ENCODE measurements at regions not wholly inside any gene's neighbourhood (a gene's known extent, or its start where the extent isn't known, plus 50 kb on each side); places are given as distances from the start of the nearest gene placed in this dataset.

DNA sequence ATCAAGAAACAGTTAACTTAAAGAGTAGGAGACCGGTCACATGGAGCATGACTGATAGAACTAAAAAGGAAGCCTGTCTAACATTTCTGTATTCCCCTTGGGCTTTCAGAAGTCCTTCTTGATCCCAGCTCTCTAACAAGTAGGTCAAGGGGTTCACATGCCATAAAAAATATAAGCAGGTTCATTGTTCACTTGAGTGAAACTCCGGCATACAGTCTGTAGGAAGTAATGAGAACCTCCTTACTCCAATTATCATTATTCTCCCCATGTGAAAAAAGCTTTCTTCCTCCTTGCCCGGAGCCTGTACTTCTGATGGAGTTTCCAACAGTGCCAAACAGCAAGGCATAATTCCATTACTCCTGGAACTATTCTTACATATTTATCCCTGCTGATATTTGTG, 242.8 kb upstream of the CNTN4 start:
- no peak overlapping the region for H2AFZ ChIP-seq (ENCODE audit: low read depth)
- no peak overlapping the region for H3K9ac ChIP-seq
- H4K20me1 ChIP-seq (ENCODE audit: insufficient read depth): no peaks in the 10 kb centered on the region
- ChIA-PET CTCF (no interaction called here), POLR2A (no interaction called here)
- H3K27ac ChIP-seq (ENCODE audit: low read depth in 2 of 2, low read length in 1 of 2): no peak overlapping the region
- TF ChIP-seq TAF1 (IDR thresholded peaks at IDR 0.05; ENCODE audit: borderline replicate concordance, low read depth, low read length) (no peak), TEAD4 (IDR thresholded peaks at IDR 0.05; ENCODE audit: borderline replicate concordance, insufficient read depth) (no peak), RAD21 (IDR thresholded peaks at IDR 0.05; ENCODE audit: low read length) (no peak), CHD2 (IDR thresholded peaks at IDR 0.05; ENCODE audit: low read length, partially characterized antibody) (no peak), FOSL2 (IDR thresholded peaks at IDR 0.05; ENCODE audit: borderline replicate concordance, low read depth) (no peak), SMC3 (IDR thresholded peaks at IDR 0.05; ENCODE audit: low read depth, low read length) (no peak), TCF12 (IDR thresholded peaks at IDR 0.05) (no peak), NFIC (IDR thresholded peaks at IDR 0.05; ENCODE audit: borderline replicate concordance) (no peak), GATA2 (CRISPR knock-in tag; IDR thresholded peaks at IDR 0.05) (no peak), PBX3 (IDR thresholded peaks at IDR 0.05) (no peak), NRF1 (IDR thresholded peaks at IDR 0.05; ENCODE audit: low read depth, low read length) (no peak), CTCF (IDR thresholded peaks at IDR 0.05) (no peak), FOXM1 (IDR thresholded peaks at IDR 0.05; ENCODE audit: low read depth) (no peak), USF2 (IDR thresholded peaks at IDR 0.05; ENCODE audit: borderline replicate concordance, low read depth, low read length) (no peak)
- TF ChIP-seq, protein P1, sequence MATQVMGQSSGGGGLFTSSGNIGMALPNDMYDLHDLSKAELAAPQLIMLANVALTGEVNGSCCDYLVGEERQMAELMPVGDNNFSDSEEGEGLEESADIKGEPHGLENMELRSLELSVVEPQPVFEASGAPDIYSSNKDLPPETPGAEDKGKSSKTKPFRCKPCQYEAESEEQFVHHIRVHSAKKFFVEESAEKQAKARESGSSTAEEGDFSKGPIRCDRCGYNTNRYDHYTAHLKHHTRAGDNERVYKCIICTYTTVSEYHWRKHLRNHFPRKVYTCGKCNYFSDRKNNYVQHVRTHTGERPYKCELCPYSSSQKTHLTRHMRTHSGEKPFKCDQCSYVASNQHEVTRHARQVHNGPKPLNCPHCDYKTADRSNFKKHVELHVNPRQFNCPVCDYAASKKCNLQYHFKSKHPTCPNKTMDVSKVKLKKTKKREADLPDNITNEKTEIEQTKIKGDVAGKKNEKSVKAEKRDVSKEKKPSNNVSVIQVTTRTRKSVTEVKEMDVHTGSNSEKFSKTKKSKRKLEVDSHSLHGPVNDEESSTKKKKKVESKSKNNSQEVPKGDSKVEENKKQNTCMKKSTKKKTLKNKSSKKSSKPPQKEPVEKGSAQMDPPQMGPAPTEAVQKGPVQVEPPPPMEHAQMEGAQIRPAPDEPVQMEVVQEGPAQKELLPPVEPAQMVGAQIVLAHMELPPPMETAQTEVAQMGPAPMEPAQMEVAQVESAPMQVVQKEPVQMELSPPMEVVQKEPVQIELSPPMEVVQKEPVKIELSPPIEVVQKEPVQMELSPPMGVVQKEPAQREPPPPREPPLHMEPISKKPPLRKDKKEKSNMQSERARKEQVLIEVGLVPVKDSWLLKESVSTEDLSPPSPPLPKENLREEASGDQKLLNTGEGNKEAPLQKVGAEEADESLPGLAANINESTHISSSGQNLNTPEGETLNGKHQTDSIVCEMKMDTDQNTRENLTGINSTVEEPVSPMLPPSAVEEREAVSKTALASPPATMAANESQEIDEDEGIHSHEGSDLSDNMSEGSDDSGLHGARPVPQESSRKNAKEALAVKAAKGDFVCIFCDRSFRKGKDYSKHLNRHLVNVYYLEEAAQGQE (IDR thresholded peaks at IDR 0.05; ENCODE audit: low read depth, low read length): no peak
- TF ChIP-seq, protein P2, sequence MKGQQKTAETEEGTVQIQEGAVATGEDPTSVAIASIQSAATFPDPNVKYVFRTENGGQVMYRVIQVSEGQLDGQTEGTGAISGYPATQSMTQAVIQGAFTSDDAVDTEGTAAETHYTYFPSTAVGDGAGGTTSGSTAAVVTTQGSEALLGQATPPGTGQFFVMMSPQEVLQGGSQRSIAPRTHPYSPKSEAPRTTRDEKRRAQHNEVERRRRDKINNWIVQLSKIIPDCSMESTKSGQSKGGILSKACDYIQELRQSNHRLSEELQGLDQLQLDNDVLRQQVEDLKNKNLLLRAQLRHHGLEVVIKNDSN (IDR thresholded peaks at IDR 0.05; ENCODE audit: borderline replicate concordance, low read depth): no peak
- no peaks in the 10 kb centered on the region for H3K4me1 ChIP-seq (ENCODE audit: control insufficient read depth in 1 of 2, insufficient read depth in 2 of 2, low read depth in 1 of 2, low read length in 1 of 2)
- H3K4me2 ChIP-seq: no peak overlapping the region
- H3K9me3 ChIP-seq: peaks cover 7% of the 10 kb centered on the region; the same call in 1 of the 2 replicates
- H3F3A ChIP-seq (replicated peaks; ENCODE audit: insufficient read depth): no peaks in the 10 kb centered on the region
- 34% methylated on average over 3 of the region's 3 CpGs for WGBS (ENCODE audit: low lambda C conversion rate)
- H3K27me3 ChIP-seq (ENCODE audit: insufficient read depth): no peaks in the 10 kb centered on the region
- no peak overlapping the region for H3K4me3 ChIP-seq (ENCODE audit: low read depth in 2 of 2, low read length in 1 of 2)
- DNase-seq: no peak
- no peaks in the 10 kb centered on the region for H3K9me2 ChIP-seq
- no peaks in the 10 kb centered on the region for H3K36me3 ChIP-seq (replicated peaks in 1 of 2; ENCODE audit: control insufficient read depth in 1 of 2, insufficient read depth in 2 of 2, low read length in 1 of 2)
- no peaks in the 10 kb centered on the region for H3K79me2 ChIP-seq (ENCODE audit: insufficient read depth)
